GM12873 (cell line): ENCODE measurements at regions not wholly inside any gene's neighbourhood (a gene's known extent, or its start where the extent isn't known, plus 50 kb on each side); places are given as distances from the start of the nearest gene placed in this dataset.

Source experiments
- TF ChIP-seq, protein P1 (sequence below): IDR thresholded peaks from 2 replicates; pipeline ENCODE4 v1.5.1; 2012; ENCODE audit warnings: low read depth, mild to moderate bottlenecking, moderate library complexity, low read length, control low read depth; ENCODE audit not compliant: insufficient read depth; ENCODE audit errors: missing control alignments

DNA sequence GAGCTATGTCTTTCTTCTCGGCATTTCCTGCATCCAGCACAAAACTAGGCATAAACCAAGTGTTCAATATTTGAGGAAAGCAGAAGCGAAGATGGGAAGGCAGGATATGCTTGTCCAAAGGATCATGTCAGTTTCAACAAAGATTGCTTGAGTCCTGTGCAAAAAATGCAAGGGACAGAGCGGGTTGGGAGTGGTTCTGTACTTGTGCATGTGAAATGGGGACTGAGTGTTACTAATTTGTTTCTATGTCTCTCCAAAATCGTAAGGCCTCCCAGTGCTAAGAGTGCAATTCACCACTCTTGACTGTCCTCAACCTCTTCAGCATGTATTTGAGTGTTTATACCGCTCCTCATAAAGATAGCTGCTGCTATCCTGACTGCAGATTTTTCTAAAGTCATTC lies 166.2 kb downstream of the DLEU7 start:
- TF ChIP-seq, protein P1, sequence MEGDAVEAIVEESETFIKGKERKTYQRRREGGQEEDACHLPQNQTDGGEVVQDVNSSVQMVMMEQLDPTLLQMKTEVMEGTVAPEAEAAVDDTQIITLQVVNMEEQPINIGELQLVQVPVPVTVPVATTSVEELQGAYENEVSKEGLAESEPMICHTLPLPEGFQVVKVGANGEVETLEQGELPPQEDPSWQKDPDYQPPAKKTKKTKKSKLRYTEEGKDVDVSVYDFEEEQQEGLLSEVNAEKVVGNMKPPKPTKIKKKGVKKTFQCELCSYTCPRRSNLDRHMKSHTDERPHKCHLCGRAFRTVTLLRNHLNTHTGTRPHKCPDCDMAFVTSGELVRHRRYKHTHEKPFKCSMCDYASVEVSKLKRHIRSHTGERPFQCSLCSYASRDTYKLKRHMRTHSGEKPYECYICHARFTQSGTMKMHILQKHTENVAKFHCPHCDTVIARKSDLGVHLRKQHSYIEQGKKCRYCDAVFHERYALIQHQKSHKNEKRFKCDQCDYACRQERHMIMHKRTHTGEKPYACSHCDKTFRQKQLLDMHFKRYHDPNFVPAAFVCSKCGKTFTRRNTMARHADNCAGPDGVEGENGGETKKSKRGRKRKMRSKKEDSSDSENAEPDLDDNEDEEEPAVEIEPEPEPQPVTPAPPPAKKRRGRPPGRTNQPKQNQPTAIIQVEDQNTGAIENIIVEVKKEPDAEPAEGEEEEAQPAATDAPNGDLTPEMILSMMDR, result no peak

DNA sequence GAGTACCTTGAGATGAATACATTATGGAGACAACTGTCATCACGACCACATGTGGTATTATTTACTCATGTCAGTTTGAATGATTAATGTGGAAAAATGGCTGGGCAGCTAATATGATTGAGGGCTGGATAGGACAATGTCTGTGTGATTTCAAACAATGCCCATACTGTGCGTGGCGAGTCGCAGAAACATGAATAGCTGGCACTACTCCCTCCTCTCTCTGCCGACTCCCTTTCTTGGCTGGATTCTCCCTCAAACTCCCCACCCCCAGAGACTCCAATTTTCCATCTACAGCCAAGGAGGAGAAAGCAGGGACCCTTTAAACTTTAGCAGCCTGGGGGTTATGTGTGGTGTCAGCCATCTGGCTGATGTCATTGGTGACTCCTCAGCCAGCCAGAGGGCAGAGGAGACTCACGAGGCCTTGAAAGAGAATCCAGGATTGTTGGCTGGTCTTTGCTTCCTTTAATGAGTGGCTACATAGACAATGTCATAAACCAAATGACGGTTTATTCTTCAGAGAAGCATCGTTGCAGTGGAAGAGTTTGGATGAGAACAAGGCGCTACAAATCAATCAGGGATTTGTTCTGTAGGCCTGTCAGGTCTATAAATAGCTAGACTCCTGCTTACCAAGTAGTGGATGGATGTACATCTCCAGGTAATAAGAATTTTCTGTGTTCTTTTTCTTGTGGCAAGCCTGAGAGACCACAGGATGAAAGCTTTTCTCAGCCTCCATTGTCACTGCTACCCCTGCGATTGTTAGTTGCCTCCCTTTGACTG lies 165.6 kb downstream of the DLEU7 start:
- TF ChIP-seq, protein P1, result no peak

DNA sequence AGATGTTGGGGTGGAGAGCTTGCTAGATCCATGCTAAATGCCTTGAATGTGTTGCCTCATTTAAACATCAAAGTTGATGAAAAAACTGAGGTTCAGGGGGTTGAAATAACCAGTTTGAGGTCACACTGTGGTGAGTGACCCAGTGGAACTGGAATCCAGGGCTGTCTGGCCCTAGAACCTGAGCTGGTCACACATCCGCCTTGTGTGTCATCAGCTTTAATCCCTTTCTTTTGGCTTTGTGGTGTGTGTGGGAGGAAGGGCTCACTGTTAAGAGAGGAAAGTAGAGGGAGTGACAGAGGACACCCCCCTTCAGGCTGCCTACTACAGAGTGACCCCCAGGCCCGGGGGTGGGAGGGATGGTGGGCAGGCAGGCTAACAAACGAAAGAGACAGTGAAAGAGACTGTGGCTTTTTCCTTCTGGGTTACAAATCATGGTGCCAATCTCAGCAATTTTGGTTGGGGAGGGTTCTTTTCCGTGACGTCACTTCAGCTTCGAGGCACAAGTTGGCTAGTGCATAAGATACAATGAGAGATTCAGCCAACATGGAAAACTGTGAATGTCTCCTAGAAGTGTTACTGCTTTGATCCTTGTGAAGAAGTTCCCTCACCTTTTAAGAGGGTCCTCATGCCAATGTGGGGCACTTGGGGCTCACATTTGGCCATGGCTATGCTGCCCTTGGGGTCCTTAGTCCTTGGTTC lies 164.9 kb downstream of the DLEU7 start:
- TF ChIP-seq, protein P1, result no peak

DNA sequence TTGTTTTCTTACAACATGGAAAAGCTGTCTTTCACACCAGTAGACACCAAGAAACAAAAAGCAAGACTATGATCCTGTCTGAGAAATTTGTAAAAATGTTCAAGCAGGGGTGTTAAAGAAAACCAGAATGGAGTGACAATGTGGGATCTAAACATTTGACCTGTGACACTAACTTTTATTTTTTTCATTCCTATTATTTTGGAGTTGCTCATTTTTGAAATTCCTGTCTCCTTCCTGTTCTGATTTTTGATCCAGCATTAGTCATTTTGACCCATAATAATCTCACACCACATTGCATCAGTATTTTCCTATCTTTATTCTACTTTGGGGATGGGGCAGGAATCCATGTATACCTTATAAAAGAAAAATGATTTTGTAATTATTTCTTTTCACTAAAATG lies 164.2 kb downstream of the DLEU7 start:
- TF ChIP-seq, protein P1, result no peak

DNA sequence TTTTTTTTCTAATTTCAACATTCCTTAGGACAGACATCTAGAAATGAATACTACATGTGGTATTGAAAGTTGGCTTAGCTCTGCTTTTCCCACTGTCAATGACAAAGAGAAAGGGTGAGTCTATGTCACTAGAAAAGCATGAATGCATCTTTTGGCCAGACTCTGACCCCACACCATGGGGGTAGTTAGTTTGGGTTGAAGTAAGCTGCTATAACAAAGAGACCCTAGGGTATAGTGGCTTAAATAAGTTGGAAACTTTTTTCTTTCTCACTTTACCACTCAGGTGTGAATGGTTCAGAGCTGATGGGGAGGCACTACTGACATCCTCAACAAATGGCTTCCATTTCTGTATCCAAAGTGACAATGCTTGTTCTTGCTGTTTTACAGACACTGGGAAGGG lies 161.5 kb downstream of the DLEU7 start:
- TF ChIP-seq, protein P1, result no peak

DNA sequence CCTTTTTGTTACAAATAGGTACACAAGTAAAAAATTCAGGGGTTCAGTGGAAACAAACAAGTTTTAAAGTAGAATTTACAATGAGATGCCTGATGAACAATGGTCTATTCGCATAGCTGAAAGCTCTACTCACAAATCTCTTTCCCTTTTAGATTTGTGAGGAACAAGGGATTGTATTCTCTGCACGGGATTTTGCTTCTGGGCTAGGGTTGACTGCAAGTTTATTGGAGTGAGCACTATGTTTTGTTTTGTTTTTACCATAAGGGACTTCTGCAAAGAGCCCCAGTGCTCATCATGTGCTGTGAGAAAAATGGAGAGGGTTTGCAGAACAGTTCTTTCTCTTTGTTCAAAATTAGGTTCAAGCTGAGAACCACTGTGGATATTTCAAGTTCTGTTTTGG lies 160.5 kb downstream of the DLEU7 start:
- TF ChIP-seq, protein P1, result no peak

DNA sequence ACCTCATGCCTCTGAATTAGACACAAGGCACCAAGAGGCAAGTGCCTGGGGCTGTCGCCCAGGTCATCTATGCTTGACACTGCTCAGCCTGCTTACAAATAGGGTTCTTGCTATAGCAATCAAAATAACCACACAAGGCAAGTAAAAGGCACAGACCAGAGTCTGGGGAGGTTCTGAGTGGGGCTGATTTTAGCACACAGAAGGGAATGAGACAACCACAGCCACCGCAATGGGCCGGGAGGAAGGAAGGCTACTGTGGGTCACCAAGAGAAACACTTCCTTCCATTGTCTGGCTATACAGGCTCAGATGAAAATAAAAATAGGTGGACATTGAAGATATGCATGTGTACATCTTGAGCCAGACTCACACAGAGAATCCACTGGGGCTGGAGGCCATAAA lies 159.1 kb downstream of the DLEU7 start:
- TF ChIP-seq, protein P1, result no peak
